ENCODE measurements at regions not wholly inside any gene's neighbourhood (a gene's known extent, or its start where the extent isn't known, plus 50 kb on each side); places are given as distances from the start of the nearest gene placed in this dataset.

DNA sequence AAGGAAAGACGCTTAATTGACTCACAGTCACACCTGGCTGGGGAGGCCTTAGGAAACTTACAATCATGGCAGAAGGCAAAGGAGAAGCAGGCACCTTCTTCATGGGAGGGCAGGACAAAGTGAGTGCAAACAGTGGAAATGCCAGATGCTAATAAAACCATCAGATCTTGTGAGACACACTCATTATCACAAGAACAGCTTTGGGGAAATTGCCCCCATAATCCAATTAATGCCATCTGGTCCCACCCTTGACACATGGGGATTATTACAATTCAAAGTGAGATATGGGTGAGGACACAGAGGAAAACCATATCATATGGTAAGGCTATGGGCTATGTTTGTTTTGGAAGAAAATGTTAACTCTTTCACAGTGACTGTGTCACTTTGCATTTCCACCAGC, 1272.5 kb upstream of the CELF2 start:
- no peak for DNase-seq

DNA sequence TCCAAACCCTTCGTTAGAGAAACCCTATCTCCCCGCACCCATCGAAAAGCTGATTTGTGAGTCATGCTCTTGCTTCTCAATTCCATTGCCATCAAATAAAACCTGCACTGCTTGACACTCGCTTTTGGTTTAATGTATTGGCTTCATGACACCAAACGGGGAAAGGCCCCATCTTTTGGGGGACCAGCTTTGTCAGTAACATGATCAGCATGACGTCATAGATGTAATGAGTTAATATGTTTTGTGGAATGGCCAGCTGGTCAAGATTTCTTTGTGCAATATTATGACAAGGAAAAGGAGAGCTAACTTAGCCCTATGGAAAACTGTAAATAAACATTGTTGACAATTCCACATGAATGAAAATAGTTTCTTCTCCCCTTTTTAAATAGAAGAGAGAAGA, 1260.5 kb upstream of the CELF2 start:
- DNase-seq, result no peak

DNA sequence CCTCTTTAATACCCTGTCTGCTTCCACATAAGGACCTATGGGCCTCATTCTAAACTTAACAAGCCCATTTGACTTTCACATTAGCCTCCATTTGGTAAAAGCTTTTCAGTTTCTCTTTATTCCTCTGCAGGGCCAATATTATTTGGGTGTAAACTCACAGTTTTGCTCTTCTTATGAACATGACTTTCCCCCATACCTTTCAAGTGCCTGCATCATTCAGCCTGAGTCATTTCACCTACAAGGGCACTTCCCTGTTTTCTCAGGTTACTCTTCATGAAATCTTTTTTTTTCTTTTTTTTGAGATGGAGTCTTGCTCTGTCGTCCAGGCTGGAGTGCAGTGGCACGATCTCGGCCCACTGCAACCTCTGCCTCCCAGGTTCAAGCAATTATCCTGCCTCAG, 1258.1 kb upstream of the CELF2 start:
- no peak for DNase-seq

DNA sequence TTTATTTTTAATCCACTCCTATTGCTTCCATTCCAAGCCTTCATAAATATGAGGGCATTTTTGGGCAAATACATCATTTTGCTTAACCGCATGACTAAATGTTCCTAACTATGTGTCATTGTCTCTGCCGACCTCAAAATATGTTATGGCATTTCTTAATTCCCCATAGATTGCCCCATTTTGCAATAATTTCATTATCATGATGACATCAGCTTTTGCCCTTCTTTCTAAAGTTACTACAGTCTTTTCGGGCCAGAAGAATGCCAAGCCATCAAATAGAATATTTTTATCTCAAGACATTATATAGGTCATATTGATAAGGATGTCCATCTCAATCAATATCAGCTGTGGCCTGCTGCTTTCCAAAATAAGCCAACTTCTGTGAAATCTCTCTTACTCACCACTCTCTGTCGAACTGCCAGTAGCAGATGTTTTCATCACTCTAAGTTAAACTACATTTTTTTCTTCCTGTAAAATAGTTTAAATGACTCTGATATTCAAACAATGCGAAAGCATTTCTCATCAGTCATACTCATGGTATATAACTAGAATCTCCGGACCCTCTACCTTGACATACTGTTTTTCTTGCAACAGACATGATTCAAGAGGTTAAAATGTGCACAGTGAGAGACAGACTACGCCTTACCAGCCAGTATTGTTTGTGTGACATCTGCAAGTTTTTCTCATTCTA, 1254.6 kb upstream of the CELF2 start:
- no peak for DNase-seq

DNA sequence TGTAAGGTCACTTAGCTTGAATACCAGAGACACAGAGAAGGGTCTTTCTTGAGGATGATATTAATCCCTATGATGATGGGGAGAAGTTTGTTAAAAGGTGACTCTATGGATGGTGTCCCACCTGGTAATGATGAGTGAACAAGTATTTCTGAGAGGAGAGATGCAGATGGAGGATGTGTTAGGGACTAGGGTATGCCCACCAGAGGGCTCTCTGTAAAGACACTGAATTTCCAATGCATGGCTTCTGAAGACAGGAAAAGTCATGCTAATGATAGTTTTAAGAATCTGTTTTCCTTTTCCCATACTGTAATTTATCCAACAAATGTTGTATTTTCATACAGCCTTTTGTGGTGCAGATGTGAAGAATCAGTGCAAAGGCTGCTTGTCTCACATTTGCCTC, 1250.9 kb upstream of the CELF2 start:
- DNase-seq, result no peak

DNA sequence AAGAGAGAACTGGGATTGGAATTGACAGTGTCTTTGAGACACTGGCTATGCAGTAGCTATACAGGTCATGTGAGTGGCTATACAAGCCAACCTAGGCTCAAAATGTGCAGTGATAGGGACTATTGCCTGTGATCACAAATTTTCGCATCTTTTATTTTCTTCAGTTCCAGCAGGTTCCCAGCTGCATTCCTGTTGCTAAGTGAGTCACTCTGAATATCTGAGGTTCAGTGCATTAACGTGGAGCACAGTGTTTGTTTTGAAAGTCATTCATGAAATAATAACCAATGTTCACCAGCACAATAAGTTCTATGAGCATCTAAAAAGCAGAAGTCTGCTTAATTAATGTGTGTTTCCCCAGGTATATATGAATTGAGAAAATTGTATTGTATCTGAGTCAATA, 1236.0 kb upstream of the CELF2 start:
- no peak for DNase-seq

DNA sequence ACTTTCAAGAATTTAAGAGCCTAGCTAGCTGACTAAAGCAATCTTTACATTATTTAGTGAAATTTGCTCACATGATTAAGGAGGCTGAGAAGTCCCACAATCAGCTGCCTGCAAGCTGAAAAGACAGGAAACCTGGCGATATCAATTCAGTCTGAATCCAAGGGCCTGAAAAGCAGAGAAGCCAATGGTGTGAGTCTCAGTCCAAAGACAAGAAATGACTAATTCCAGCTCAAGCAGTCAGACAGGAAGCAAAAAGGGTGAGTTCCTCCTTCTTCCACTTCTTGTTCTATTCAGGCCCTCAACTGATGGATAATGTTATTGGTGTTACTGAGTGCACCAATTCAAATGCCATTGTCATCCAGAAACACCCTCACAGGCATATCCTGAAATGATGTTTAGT, 1231.6 kb upstream of the CELF2 start:
- no peak for DNase-seq

DNA sequence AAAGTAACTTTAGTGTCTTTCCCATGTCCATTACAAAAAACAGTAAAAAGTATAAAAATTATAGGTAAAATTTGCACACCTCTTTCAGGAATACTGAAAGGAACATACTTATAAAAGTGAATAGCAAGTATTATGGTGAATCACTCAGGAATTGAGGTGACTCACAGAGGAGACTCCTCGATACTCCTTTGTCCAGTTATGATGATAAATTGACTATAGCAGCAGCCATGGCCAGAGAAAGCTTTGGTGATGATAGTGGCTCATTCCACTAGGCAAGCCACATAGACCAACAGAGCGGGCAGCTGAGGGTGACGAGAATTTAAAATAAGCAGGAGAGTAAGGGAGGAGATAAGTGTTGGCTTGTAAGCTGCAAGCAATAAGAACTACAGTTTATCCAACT, 1231.1 kb upstream of the CELF2 start:
- DNase-seq, result no peak

DNA sequence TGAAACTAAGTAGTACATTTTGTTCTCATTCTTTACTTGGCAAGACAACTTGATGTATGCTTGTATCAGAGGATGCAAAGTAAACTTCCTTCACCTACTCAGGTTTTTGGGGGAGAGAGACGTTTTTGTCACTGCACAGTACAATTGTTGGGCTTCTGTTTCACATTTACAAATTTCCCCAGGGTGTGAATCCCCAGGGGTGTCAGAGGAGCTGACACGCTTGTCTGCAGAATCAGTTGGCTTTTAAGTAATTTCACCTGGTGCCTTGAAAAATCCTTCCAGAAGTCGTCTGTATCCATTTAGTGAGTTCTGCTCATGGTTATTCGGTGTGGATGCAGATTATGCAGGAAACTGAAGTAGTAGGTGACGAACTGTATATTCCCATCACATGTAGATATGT, 1227.7 kb upstream of the CELF2 start:
- no peak for DNase-seq

DNA sequence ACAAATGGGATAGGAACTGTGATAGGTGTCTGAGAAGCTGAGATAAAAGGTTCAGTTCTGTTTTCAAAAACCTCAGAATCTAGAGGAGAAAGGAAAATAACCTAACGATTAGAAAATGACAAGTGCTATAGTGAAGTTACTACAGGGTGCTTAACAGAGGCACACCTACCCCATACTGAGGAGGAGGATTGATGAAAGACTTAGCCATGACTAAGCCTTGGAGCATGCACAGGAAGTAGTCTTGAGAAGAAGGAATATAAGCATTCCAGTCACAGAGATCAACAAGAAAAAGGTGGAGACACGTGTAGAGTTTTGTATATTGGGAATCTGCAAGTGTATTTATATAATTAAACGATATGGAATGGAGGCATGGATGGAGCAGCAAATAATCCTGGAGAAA, 1225.5 kb upstream of the CELF2 start:
- DNase-seq, result no peak

DNA sequence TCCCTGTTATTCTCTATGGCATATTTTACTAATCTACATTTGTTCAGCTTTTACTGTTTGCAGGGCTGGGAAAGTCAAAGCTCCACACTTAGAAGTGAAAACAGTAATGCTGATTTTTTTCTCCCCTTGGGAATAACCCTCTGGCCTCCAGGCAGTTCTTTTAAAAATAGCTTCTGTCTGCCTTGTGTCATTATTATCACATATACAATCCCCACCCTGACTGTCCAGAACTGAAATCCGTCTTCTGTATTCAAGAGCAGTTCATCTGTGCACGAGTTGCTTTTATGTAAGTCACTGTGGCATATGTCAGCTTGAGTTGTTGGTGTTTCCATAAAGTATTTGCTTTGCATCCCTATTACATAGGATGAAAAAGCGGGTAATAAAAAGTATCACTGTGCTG, 1221.1 kb upstream of the CELF2 start:
- no peak for DNase-seq

DNA sequence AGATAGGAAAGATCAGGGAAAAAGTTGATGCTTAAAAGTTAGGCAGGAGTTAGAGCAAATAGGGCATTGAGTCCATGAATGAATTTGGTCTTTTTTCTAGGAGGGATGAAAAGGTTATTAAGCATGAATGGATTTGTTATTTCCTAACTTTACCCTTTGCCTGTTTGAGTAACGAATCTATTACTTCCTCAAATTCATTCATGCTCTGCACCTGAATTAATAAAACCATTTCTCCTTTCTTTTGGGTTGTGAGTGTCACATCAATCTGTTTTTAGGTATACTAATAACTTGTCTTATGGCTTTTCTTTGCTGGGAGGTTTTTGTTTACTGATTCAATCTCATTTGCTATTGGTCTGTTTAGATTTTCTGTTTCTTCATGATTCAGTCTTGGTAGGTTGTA, 1217.7 kb upstream of the CELF2 start:
- DNase-seq, result no peak

DNA sequence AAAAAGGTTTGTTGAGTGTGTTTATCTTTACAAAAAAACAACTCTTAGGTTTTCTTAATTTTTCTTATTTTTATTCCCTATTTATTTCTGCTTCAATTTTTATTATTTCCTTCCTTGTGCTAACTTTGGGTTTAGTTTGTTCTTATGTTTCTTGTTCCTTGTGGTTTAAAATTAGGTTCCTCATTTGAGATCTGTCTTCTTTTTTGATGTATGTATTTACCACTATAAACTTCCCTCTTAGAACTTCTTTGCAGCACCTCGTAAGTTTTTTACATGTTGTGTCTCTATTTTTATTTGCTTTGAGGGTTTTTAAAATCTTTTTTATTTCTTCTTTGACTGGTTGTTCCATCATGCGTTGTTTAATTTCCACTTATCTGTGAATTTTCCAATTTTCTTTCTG, 1217.1 kb upstream of the CELF2 start:
- no peak for DNase-seq

DNA sequence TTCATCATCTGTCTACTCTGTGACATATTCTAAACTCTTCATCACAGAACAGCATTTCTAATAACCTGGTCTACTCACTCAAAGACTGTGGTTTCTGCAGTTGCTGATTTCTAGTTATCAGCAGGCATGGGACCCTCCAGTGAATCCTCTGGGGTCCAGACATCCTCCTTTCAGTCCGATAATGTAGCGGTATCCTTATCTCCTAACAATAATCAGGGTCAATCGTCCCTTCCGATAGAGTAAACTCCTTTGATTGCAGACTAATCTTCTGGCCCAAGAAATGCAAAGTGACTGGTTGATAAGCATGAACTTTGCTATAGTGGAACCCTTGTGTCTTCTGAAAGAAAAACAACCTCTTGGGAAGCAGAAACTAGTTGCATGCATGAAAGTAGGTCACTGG, 1209.8 kb upstream of the CELF2 start:
- no peak for DNase-seq

DNA sequence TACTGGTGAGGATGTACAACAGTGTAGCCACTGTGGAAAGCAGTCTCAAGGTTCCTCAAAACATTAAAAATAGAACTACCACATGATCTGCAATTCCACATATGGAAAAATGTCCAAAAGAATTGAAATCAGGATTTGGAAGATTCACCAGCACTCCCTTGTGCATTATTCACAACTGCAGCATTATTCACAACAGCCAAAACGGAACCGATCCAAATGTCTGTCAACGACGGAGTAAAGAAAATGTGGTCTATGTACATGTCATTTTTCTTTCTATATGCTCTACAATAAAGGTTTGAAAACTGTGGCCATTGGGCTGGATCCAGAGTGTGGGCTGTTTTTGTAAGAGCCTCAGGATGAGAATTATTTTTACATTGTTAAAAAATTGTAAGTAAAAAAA, 1206.1 kb upstream of the CELF2 start:
- DNase-seq, result no peak

DNA sequence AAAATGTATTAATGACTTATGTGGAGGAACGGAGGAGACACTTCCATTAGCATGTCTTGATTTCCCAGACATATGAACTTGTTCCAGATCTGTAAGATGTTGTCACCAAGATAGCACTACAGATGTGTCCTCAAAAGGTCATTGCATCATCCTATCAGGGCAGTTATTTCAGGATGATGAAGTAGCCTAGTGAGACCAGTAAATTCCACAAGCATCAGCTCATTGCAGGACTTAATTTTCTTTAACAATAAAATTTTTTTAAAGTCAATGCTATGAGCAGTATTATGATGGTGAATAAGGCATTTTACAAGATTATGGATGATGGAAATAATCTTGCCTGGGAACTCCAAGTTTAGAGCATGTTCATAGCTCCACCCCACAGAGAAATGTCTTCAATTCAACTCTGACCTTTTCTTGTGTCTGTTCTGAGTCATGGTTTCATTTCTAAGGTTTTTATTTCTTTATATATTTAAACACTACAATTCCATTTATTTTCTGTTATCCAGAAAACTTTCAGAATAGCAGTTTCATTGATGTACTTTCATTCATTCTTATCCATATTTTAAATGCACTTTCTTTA, 1203.3 kb upstream of the CELF2 start:
- no peak for DNase-seq

DNA sequence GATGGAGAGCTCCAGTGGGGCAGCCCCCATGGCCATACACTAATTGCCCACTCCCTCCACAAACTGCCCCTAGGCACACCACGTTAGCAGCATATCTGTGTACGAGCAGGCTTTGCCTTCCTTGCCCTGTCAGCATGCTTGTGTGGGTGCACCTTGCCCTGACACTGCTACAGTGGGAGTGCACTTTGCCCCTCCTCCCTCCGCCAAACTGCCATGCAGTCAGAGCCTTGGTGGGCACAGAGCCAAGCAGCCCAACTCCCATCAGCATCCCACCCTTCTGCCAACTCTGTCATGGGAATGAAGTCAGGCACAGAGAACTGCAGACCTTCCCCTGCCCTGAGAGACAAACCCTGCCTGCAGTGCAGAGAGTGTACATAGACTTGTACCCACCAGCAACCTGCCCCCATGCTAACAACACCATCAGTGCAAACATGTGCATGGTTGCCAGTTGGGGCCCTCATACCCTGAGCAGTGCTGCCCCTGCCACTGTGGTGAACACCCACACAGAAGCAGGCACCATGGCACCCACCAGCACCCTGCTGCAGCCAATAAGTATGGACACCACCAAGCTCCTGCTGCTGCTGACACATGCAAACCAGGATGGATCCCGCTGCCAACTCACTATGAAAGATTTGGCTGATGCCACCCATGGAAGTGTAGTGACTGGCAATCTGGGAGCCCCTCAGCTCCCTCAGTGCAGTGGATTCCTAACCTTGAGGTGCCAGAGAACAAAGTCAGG, 1197.7 kb upstream of the CELF2 start:
- no peak for DNase-seq

DNA sequence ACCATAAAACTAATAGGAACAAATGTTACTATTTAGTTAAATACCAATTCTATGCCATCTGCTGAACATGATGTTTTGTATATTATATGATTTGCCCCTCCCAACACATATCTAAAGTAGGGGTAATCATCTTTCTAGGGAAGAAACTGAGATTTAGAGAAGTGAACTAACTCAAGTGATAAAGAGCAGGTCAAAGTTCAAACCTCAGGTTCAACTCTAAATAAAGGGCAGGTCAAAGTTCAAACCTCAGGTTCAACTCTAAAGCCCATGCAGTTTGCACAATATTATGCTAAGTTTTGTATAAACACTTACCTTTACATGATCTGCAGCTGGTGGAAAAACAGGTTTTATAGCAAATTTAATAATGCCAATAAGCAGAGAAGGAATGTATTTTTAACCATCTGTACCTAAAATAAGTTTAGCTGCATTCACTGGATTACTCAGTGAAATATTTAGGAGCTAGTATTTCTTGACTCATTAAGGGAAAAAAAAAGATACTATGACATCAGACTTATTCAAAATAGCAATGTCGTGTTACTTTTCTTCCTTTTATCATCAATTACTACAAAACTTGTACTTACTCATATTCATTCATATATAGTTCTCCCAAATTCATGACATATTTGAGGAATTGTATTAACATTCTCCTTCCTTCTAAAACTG, 1194.3 kb upstream of the CELF2 start:
- no peak for DNase-seq

DNA sequence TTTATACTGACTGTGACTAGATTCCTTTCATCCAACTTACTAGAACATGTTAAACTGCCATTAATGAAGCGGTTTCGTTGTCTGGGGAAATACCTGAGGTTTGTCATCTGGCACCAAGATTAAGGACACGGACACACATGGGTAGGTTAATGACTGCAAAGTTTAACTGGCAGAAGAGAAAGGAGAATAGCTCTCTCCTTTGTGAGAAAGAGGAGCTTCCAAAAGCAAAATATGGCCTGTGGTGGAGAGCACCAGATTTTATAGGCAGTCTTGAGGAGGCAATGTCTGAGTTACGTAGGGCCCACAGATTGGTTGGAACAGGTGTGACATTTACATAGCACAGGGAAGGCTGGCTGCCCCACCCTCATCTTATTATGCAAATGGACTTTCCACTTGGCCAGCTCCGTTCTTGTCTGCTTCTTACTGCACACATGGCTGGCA, 1193.0 kb upstream of the CELF2 start:
- no peak for DNase-seq

DNA sequence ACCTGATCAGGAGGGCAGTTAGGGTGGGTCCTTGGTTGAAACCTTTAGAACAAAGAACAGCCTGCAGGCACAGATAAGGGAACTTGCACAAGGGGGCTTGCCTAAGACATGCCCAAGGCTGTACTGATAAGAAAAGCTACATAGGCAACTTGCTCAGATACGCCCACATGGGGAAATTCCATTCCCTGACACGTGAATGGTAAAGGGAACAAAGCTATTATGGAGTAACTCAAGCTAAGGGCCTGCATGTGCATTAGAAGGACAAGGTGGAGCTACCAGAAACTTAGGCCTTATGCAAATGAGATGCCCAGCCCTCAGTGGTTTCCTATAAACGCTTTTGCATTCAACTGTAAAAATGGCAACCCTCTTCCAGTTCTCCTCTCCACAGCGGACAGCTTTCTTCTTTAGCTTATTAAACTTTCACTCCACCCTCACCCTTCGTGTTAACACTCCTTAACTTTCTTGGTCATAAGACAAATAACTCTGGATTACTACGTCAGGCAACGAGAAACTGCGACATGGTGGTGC, 1192.1 kb upstream of the CELF2 start:
- no peak for DNase-seq

DNA sequence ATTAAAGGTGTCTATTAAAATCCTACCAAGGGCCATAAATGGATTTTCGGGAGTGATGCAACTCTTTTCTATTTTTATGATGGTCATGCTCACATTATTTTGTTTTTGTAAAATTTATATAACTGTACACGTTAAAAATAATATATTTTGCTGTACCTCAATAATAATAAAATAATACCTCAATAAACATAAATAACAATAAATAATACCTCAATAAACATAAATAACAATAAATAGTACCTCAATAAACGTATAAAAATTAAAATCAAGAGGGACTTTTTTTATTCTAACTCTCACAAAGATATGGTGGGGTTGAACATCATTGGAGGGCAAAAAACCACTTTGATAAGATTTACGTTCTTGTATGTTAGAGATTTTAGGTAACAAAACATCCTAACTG, 1189.6 kb upstream of the CELF2 start:
- no peak for DNase-seq

DNA sequence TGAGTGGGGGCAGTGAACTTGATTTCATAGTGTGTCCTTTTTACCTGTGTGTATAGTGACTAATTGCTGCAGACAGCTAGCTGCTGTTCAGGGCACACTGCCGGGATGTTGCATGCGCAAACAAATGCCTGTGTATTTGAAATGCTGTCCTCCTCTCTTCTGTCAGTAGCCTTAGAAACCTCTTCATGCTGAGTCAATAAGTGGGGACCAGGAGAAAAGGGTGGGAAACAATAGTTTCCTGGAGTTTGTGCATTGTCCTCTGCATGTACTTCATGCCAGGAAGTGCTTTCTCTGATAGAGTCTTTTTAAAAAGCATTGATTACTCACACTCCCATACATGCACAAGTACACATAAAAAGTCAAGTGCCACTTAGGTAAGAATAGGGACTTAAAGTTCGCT, 1183.7 kb upstream of the CELF2 start:
- DNase-seq, result no peak

DNA sequence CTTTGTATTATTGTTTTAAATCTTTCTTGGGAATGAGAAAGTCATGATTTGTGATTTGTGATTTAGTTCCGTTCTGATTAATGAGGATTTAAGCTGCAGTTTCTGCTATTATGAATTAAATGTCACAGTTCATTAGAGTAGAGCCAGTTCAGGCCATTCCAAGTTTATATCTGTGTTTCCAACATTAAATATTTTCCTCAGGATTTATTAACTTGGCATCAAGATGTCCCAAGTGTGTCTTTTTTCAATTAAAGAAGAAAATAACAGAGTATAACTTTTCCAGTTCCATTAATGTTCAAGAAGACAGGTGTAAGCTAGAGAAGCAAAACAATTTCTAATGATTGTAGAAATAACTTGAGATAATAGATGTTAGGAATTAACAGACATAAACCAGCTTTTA, 1183.2 kb upstream of the CELF2 start:
- DNase-seq, result no peak

DNA sequence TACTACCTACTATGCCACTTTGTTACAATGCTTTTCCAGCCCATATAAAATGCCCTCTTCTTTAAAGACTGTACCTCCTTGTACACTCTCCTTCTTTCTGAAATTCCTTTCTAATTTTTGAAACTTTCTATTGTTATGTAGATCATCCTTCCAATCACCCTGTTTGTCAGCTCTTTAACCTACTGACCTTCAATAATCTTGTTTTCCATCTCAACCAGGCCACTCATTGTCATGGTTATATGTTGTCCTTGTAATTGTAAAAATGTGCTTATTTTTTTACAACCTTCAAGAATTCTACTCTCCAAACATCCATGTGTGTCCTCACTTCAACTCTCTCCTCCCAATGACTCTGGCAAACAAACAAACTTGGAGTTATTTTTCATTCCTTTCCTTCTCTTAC, 1172.6 kb upstream of the CELF2 start:
- DNase-seq, result no peak

Measured in T-helper 9 cell (primary cell).